Neural cell (in vitro differentiated cells): ENCODE measurements at regions not wholly inside any gene's neighbourhood (a gene's known extent, or its start where the extent isn't known, plus 50 kb on each side); places are given as distances from the start of the nearest gene placed in this dataset.

Experiments
- H2AFZ ChIP-seq: fragments of 200-600, 300-800 bp; sonication (generic), shearing (Covaris generic); 2 replicates; pipeline ENCODE4 v1.6.0; 2014; ENCODE audit warnings: low read depth, mild to moderate bottlenecking, antibody characterized with exemption, low read length, moderate library complexity
- H3F3A ChIP-seq: fragments of 200-600 bp; shearing (Covaris generic); 2 replicates; pipeline ENCODE4 v1.6.1; 2016; ENCODE audit warnings: mild to moderate bottlenecking, moderate library complexity, mixed read lengths, antibody characterized with exemption, low read length; ENCODE audit not compliant: insufficient read depth, poor library complexity, severe bottlenecking
- H3K27ac ChIP-seq: fragments of 200-600, 300-800 bp; sonication (generic), shearing (Covaris generic); 2 replicates; pipeline ENCODE4 v1.5.1; 2014; ENCODE audit warnings: mild to moderate bottlenecking, low read length, moderate library complexity
- H3K27me3 ChIP-seq: fragments of 300-800, 200-600 bp; sonication (generic), shearing (Covaris generic); 2 replicates; pipeline ENCODE4 v1.6.0; 2014; ENCODE audit warnings: mild to moderate bottlenecking, low read depth, low read length, moderate library complexity; ENCODE audit not compliant: insufficient read depth
- H3K36me3 ChIP-seq: fragments of 300-800, 200-600 bp; sonication (generic), shearing (Covaris generic); 2 replicates; pipeline ENCODE4 v1.5.1; 2014; ENCODE audit warnings: mild to moderate bottlenecking, antibody characterized with exemption, low read length, moderate library complexity; ENCODE audit not compliant: insufficient read depth
- H3K4me2 ChIP-seq: fragments of 300-800, 200-600 bp; sonication (generic), shearing (Covaris generic); 2 replicates; pipeline ENCODE4 v1.6.0; 2014; ENCODE audit warnings: mild to moderate bottlenecking, low read length
- H3K4me3 ChIP-seq: fragments of 300-800, 200-600 bp; sonication (generic), shearing (Covaris generic); 2 replicates; pipeline ENCODE4 v1.5.1; 2014; ENCODE audit warnings: mild to moderate bottlenecking, low read length, moderate library complexity
- H3K79me2 ChIP-seq: fragments of 200-600 bp; shearing (Covaris generic); replicated peaks from 2 replicates; pipeline ENCODE4 v1.6.0; 2014; ENCODE audit warnings: mild to moderate bottlenecking, low read length, moderate library complexity; ENCODE audit not compliant: insufficient read depth
- H3K9ac ChIP-seq: fragments of 300-800, 200-600 bp; sonication (generic), shearing (Covaris generic); 2 replicates; pipeline ENCODE4 v1.6.1; 2016; ENCODE audit warnings: mild to moderate bottlenecking, low read length, mixed read lengths
- H3K9me2 ChIP-seq: fragments of 200-600 bp; shearing (Covaris generic); 2 replicates; pipeline ENCODE4 v1.6.1; 2016; ENCODE audit warnings: mild to moderate bottlenecking, low read length, mixed read lengths; ENCODE audit not compliant: insufficient read depth
- H3K9me3 ChIP-seq: fragments of 200-600, 300-800 bp; sonication (generic), shearing (Covaris generic); 2 replicates; pipeline ENCODE4 v1.6.1; 2016; ENCODE audit warnings: mild to moderate bottlenecking, mixed run types, low read length, moderate library complexity, mixed read lengths
- H4K20me1 ChIP-seq: fragments of 200-600 bp; shearing (Covaris generic); 2 replicates; pipeline ENCODE4 v1.6.1; 2016; ENCODE audit warnings: mild to moderate bottlenecking, mixed run types; ENCODE audit not compliant: insufficient read depth
- CTCF ChIP-seq: fragments of 450-650 bp; IDR thresholded peaks from 2 replicates; pipeline ENCODE4 v1.5.1; 2014; ENCODE audit warnings: antibody characterized with exemption, mild to moderate bottlenecking, moderate library complexity; ENCODE audit not compliant: poor library complexity, severe bottlenecking
- EP300 ChIP-seq: fragments of 450-650 bp; conservative IDR thresholded peaks from 2 replicates; pipeline ENCODE4 v1.6.1; 2014; ENCODE audit warnings: antibody characterized with exemption, mild to moderate bottlenecking, moderate library complexity; ENCODE audit not compliant: poor library complexity, severe bottlenecking
- EZH2 ChIP-seq: fragments of 200-600, 300-800 bp; shearing (Covaris generic), sonication (generic); IDR thresholded peaks from 2 replicates; pipeline ENCODE4 v1.6.1; 2014; ENCODE audit warnings: antibody characterized with exemption, low read length, borderline replicate concordance, mild to moderate bottlenecking; ENCODE audit not compliant: insufficient read depth, poor library complexity, severe bottlenecking
- MXI1 ChIP-seq: fragments of 450-650 bp; conservative IDR thresholded peaks from 2 replicates; pipeline ENCODE4 v1.6.1; 2014; ENCODE audit warnings: antibody characterized with exemption, mild to moderate bottlenecking; ENCODE audit not compliant: poor library complexity, severe bottlenecking
- POLR2AphosphoS5 ChIP-seq: IDR thresholded peaks from 2 replicates; pipeline ENCODE4 v1.6.1; 2012
- RAD21 ChIP-seq: fragments of 450-650 bp; conservative IDR thresholded peaks from 2 replicates; pipeline ENCODE4 v1.6.1; 2014; ENCODE audit warnings: antibody characterized with exemption, mild to moderate bottlenecking, moderate library complexity
- SMC3 ChIP-seq: fragments of 450-650 bp; conservative IDR thresholded peaks from 2 replicates; pipeline ENCODE4 v1.6.1; 2014; ENCODE audit warnings: antibody characterized with exemption, mild to moderate bottlenecking, moderate library complexity; ENCODE audit not compliant: poor library complexity
- TAF1 ChIP-seq: IDR thresholded peaks from 2 replicates; pipeline ENCODE4 v1.6.1; 2012; ENCODE audit warnings: low read depth
- TF ChIP-seq, protein P1 (sequence below): IDR thresholded peaks from 2 replicates; pipeline ENCODE4 v1.6.1; 2012; ENCODE audit warnings: borderline replicate concordance

DNA sequence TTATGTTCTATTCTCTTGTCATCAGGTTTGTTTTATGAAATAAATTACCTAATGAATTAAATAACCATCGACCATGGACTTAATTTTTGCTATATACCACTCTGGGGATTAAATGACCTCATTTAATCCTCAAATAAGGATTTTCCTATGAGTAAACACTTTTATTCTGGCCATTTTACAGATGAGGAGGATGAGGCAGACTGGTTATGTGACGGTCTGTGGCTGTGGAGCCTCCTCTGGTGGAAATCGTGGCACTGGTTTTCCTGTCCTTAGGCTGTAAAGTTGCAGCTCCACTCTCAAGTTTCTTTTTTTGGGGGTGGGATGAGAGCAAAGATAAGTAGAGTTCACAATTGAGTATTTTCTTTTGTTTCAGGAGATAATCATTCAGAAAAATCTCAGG is 105.2 kb downstream of the XCL2 start:
- H3K79me2 ChIP-seq = no peaks in the 10 kb centered on the region
- H3K9ac ChIP-seq = no peak overlapping the region
- no peak overlapping the region for H3K4me3 ChIP-seq
- H3K9me2 ChIP-seq = no peaks in the 10 kb centered on the region
- no peaks in the 10 kb centered on the region for H3F3A ChIP-seq
- no peak overlapping the region for H3K27ac ChIP-seq
- no peaks in the 10 kb centered on the region for H4K20me1 ChIP-seq
- H3K27me3 ChIP-seq = no peaks in the 10 kb centered on the region
- no peak overlapping the region for H2AFZ ChIP-seq
- TF ChIP-seq POLR2AphosphoS5 = no peak
- no peak overlapping the region for H3K4me2 ChIP-seq
- no peaks in the 10 kb centered on the region for H3K9me3 ChIP-seq
- no peaks in the 10 kb centered on the region for H3K36me3 ChIP-seq

DNA sequence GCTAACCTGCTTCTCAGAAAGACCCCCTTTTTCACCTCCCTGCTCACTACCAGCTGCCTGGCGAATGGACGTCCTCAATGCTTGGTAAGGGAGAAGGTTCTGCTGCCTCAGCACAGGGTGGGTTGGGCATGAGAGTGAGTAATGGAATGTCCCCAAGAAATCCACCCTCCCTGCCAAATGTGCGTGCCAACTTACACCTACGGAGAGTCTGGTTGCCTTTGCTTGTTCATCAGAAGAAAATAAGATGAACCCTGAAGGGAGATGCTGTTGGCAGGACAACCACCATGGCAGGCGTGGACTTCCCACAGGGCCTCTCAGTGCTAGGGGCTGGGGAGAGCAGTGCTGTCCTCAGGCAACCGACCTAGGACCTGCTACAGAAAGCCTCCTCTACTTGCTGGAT is 106.0 kb downstream of the XCL2 start:
- Histone ChIP-seq H4K20me1 (no peaks in the 10 kb centered on the region), H3K9me2 (no peaks in the 10 kb centered on the region), H3K36me3 (no peaks in the 10 kb centered on the region), H3K4me2 (no peak overlapping the region), H3K9me3 (no peaks in the 10 kb centered on the region), H3K79me2 (no peaks in the 10 kb centered on the region), H3K27ac (no peak overlapping the region), H3K4me3 (no peak overlapping the region), H3F3A (no peaks in the 10 kb centered on the region), H3K9ac (no peak overlapping the region), H2AFZ (no peak overlapping the region), H3K27me3 (no peaks in the 10 kb centered on the region)
- TF ChIP-seq, protein P1, sequence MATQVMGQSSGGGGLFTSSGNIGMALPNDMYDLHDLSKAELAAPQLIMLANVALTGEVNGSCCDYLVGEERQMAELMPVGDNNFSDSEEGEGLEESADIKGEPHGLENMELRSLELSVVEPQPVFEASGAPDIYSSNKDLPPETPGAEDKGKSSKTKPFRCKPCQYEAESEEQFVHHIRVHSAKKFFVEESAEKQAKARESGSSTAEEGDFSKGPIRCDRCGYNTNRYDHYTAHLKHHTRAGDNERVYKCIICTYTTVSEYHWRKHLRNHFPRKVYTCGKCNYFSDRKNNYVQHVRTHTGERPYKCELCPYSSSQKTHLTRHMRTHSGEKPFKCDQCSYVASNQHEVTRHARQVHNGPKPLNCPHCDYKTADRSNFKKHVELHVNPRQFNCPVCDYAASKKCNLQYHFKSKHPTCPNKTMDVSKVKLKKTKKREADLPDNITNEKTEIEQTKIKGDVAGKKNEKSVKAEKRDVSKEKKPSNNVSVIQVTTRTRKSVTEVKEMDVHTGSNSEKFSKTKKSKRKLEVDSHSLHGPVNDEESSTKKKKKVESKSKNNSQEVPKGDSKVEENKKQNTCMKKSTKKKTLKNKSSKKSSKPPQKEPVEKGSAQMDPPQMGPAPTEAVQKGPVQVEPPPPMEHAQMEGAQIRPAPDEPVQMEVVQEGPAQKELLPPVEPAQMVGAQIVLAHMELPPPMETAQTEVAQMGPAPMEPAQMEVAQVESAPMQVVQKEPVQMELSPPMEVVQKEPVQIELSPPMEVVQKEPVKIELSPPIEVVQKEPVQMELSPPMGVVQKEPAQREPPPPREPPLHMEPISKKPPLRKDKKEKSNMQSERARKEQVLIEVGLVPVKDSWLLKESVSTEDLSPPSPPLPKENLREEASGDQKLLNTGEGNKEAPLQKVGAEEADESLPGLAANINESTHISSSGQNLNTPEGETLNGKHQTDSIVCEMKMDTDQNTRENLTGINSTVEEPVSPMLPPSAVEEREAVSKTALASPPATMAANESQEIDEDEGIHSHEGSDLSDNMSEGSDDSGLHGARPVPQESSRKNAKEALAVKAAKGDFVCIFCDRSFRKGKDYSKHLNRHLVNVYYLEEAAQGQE = no peak
- no peak for TF ChIP-seq SMC3
- TF ChIP-seq MXI1 = no peak
- TF ChIP-seq CTCF = no peak
- no peak for TF ChIP-seq RAD21
- no peak for TF ChIP-seq TAF1
- no peak for TF ChIP-seq EP300
- TF ChIP-seq EZH2 = no peak

- no peaks in the 10 kb centered on the region for H3K79me2 ChIP-seq
- H3K27ac ChIP-seq = no peak overlapping the region
- H3K4me2 ChIP-seq = no peak overlapping the region
- H2AFZ ChIP-seq = no peak overlapping the region
- no peaks in the 10 kb centered on the region for H3K27me3 ChIP-seq
- no peaks in the 10 kb centered on the region for H3K9me3 ChIP-seq
- H3K9ac ChIP-seq = no peak overlapping the region
- no peaks in the 10 kb centered on the region for H3K36me3 ChIP-seq
- H3K9me2 ChIP-seq = no peaks in the 10 kb centered on the region
- no peaks in the 10 kb centered on the region for H3F3A ChIP-seq
- H3K4me3 ChIP-seq = no peak overlapping the region
- TF ChIP-seq RAD21 (no peak), EZH2 (no peak), CTCF (no peak), POLR2AphosphoS5 (no peak), SMC3 (no peak), MXI1 (no peak), TAF1 (no peak), EP300 (no peak)
- TF ChIP-seq, protein P1 = no peak
- H4K20me1 ChIP-seq = no peaks in the 10 kb centered on the region
Observed at GRCh38 chr1:168435439-168435838, 108.4 kb downstream of the XCL2 start.
